HAP-1 (cell line): ENCODE measurements at regions not wholly inside any gene's neighbourhood (a gene's known extent, or its start where the extent isn't known, plus 50 kb on each side); places are given as distances from the start of the nearest gene placed in this dataset.

Source experiments
- DNase-seq, 2 experiments: peaks; one replicate each; pipeline ENCODE4 v3.0.0-alpha.2; 2016 to 2020; ENCODE audit warnings: low spot score in 2 of 2
- H3K27me3 ChIP-seq: fragments of 250-450 bp; sonication (Bioruptor Pico); 2 replicates; pipeline ENCODE4 v1.5.1; 2020; ENCODE audit warnings: low read depth, mild to moderate bottlenecking, moderate library complexity
- H3K36me3 ChIP-seq: fragments of 250-450 bp; sonication (Bioruptor Pico); replicated peaks from 2 replicates; pipeline ENCODE4 v1.5.1; 2020; ENCODE audit warnings: mild to moderate bottlenecking
- H3K4me1 ChIP-seq: fragments of 250-450 bp; sonication (Bioruptor Pico); 2 replicates; pipeline ENCODE4 v1.5.1; 2020; ENCODE audit warnings: mild to moderate bottlenecking
- H3K4me3 ChIP-seq: fragments of 250-450 bp; sonication (Bioruptor Pico); 2 replicates; pipeline ENCODE4 v1.5.1; 2020; ENCODE audit warnings: mild to moderate bottlenecking, moderate library complexity
- H3K9me3 ChIP-seq: fragments of 250-450 bp; sonication (Bioruptor Pico); 2 replicates; pipeline ENCODE4 v1.5.1; 2020; ENCODE audit warnings: mild to moderate bottlenecking, moderate library complexity
- in situ Hi-C: fragments of 300-500 bp; cut with MboI; formaldehyde crosslinking; loops from 3 replicates; pipeline ENCODE4 v1.14.3; 2020; ENCODE audit warnings: low sequenced_read_pairs, inconsistent platforms, mixed read lengths

- Histone ChIP-seq H3K4me1 (peaks cover 5% of the 10 kb centered on the region; the same call in 1 of the 2 replicates), H3K27me3 (no peaks in the 10 kb centered on the region), H3K4me3 (no peak overlapping the region), H3K9me3 (no peaks in the 10 kb centered on the region), H3K36me3 (no peaks in the 10 kb centered on the region)
- DNase-seq, result no peak
- in situ Hi-C loops, result no loop called here
Observed at GRCh38 chr14:66421990-66422946, 63.9 kb upstream of the CCDC196 start.

GRCh38 chr14:66425402-66425801 is 60.8 kb upstream of the CCDC196 start:
- no peak overlapping the region for H3K4me3 ChIP-seq
- in situ Hi-C loops, result no loop called here
- peaks cover 5% of the 10 kb centered on the region; the same call in 1 of the 2 replicates for H3K4me1 ChIP-seq
- no peaks in the 10 kb centered on the region for H3K27me3 ChIP-seq
- H3K9me3 ChIP-seq, result no peaks in the 10 kb centered on the region
- H3K36me3 ChIP-seq, result no peaks in the 10 kb centered on the region
- no peak for DNase-seq

- no peaks in the 10 kb centered on the region for H3K36me3 ChIP-seq
- in situ Hi-C loops, result no loop called here
- peaks cover 5% of the 10 kb centered on the region; the same call in 1 of the 2 replicates for H3K4me1 ChIP-seq
- H3K4me3 ChIP-seq, result no peak overlapping the region
- H3K9me3 ChIP-seq, result no peaks in the 10 kb centered on the region
- DNase-seq, result no peak
- H3K27me3 ChIP-seq, result no peaks in the 10 kb centered on the region
Observed at GRCh38 chr14:66426451-66426850, 59.7 kb upstream of the CCDC196 start.

GRCh38 chr14:66432334-66432733 is 53.8 kb upstream of the CCDC196 start:
- H3K4me1 ChIP-seq, result no peaks in the 10 kb centered on the region
- in situ Hi-C loops, result no loop called here
- no peaks in the 10 kb centered on the region for H3K27me3 ChIP-seq
- no peaks in the 10 kb centered on the region for H3K9me3 ChIP-seq
- DNase-seq, result no peak
- H3K4me3 ChIP-seq, result no peak overlapping the region
- H3K36me3 ChIP-seq, result no peaks in the 10 kb centered on the region

GRCh38 chr14:66434464-66434863 is 51.7 kb upstream of the CCDC196 start:
- H3K9me3 ChIP-seq, result no peaks in the 10 kb centered on the region
- no peak overlapping the region for H3K4me3 ChIP-seq
- H3K27me3 ChIP-seq, result no peaks in the 10 kb centered on the region
- H3K36me3 ChIP-seq, result no peaks in the 10 kb centered on the region
- DNase-seq, result no peak
- in situ Hi-C loops, result no loop called here
- H3K4me1 ChIP-seq, result no peaks in the 10 kb centered on the region

- H3K4me3 ChIP-seq, result no peak overlapping the region
- DNase-seq, result no peak
- in situ Hi-C loops, result no loop called here
Observed at GRCh38 chr14:66435683-66436082, 50.5 kb upstream of the CCDC196 start.

More at GRCh38 chr14:66435683-66436082, 50.5 kb upstream of the CCDC196 start:
- Histone ChIP-seq H3K9me3 (no peaks in the 10 kb centered on the region), H3K27me3 (no peaks in the 10 kb centered on the region), H3K4me1 (no peaks in the 10 kb centered on the region), H3K36me3 (no peaks in the 10 kb centered on the region)
